MM.1S (cell line): ENCODE measurements at regions not wholly inside any gene's neighbourhood (a gene's known extent, or its start where the extent isn't known, plus 50 kb on each side); places are given as distances from the start of the nearest gene placed in this dataset.
"Not testable (repeated sequence)": the region's sequence is repeated elsewhere in the genome, so short reads cannot be mapped to it uniquely, and the experiment has no call there.

Source experiments
- DNase-seq: peaks from one replicate; pipeline ENCODE4 v3.0.0-alpha.2; 2015
- H2AFZ ChIP-seq: fragments of 300-600 bp; sonication (generic); 2 replicates; pipeline ENCODE4 v1.6.0; 2016; ENCODE audit warnings: antibody characterized with exemption, low read length
- H3F3A ChIP-seq: fragments of 300-600 bp; sonication (generic); 2 replicates; pipeline ENCODE4 v1.6.1; 2016; ENCODE audit warnings: mild to moderate bottlenecking, antibody characterized with exemption, low read length, moderate library complexity, mixed read lengths; ENCODE audit not compliant: insufficient read depth
- H3K27ac ChIP-seq: fragments of 300-600 bp; sonication (generic); 2 replicates; pipeline ENCODE4 v1.5.1; 2016; ENCODE audit warnings: mild to moderate bottlenecking, low read length
- H3K27me3 ChIP-seq: fragments of 300-600 bp; sonication (generic); replicated peaks from 2 replicates; pipeline ENCODE4 v1.6.0; 2016; ENCODE audit warnings: low read length; ENCODE audit not compliant: insufficient read depth
- H3K36me3 ChIP-seq: fragments of 300-600 bp; sonication (generic); replicated peaks from 2 replicates; pipeline ENCODE4 v1.6.1; 2016; ENCODE audit warnings: mild to moderate bottlenecking, low read length, mixed read lengths; ENCODE audit not compliant: insufficient read depth
- H3K4me1 ChIP-seq: fragments of 300-600 bp; sonication (generic); 2 replicates; pipeline ENCODE4 v1.6.1; 2016; ENCODE audit warnings: low read length, mixed read lengths
- H3K4me2 ChIP-seq: fragments of 300-600 bp; sonication (generic); 2 replicates; pipeline ENCODE4 v1.6.0; 2016; ENCODE audit warnings: low read depth, low read length
- H3K4me3 ChIP-seq: fragments of 300-600 bp; sonication (generic); 2 replicates; pipeline ENCODE4 v1.5.1; 2016; ENCODE audit warnings: low read length, mixed read lengths
- H3K79me2 ChIP-seq: fragments of 300-600 bp; sonication (generic); 2 replicates; pipeline ENCODE4 v1.6.1; 2016; ENCODE audit warnings: mixed run types, low read length, mixed read lengths
- H3K9ac ChIP-seq: fragments of 300-600 bp; sonication (generic); 2 replicates; pipeline ENCODE4 v1.6.1; 2016; ENCODE audit warnings: low read length, mixed read lengths
- H3K9me2 ChIP-seq: fragments of 300-600 bp; sonication (generic); replicated peaks from 2 replicates; pipeline ENCODE4 v1.6.1; 2016; ENCODE audit warnings: mild to moderate bottlenecking, low read length, mixed read lengths; ENCODE audit not compliant: insufficient read depth
- H3K9me3 ChIP-seq: fragments of 300-600 bp; sonication (generic); replicated peaks from 2 replicates; pipeline ENCODE4 v1.6.1; 2016; ENCODE audit warnings: mild to moderate bottlenecking, low read length, mixed read lengths; ENCODE audit not compliant: insufficient read depth
- H4K20me1 ChIP-seq: fragments of 300-600 bp; sonication (generic); 2 replicates; pipeline ENCODE4 v1.6.1; 2016; ENCODE audit warnings: mild to moderate bottlenecking, low read length, moderate library complexity, mixed read lengths; ENCODE audit not compliant: insufficient read depth
- EZH2 ChIP-seq: fragments of 300-600 bp; sonication (generic); optimal IDR thresholded peaks from 2 replicates; pipeline ENCODE3; 2017; ENCODE audit warnings: low read depth, mild to moderate bottlenecking, antibody characterized with exemption, low read length, mixed read lengths
- EZH2phosphoT487 ChIP-seq: fragments of 300-600 bp; sonication (generic); IDR thresholded peaks from 2 replicates; pipeline ENCODE4 v1.6.1; 2018; ENCODE audit warnings: antibody characterized with exemption, low read length
- TF ChIP-seq, protein P1 (sequence below): fragments of 300-600 bp; sonication (generic); IDR thresholded peaks from 2 replicates; pipeline ENCODE4 v1.5.1; 2016; ENCODE audit warnings: antibody characterized with exemption, low read length, mixed read lengths

DNA sequence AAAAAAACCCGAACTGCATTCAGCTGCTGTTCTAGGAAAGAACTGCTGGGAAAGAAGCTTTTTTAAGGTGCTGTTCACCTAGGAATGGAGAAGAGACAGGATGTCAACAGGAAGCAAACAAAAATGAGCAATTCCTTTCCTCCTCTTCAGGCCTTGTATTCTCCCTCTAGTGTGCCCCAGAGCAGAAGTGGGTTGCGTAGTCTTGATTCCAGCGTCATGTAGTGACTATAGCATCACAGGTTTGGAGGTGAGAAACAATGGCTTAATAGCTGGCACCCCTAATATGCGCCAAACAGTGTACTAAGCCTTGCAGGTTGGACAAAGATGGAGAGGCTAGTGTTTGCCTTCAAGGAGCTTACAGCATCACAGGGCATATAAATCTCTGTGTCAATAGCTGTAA is 146.3 kb upstream of the LCORL start:
- no peak overlapping the region for H3K27ac ChIP-seq
- no peaks in the 10 kb centered on the region for H3K79me2 ChIP-seq
- TF ChIP-seq, protein P1, sequence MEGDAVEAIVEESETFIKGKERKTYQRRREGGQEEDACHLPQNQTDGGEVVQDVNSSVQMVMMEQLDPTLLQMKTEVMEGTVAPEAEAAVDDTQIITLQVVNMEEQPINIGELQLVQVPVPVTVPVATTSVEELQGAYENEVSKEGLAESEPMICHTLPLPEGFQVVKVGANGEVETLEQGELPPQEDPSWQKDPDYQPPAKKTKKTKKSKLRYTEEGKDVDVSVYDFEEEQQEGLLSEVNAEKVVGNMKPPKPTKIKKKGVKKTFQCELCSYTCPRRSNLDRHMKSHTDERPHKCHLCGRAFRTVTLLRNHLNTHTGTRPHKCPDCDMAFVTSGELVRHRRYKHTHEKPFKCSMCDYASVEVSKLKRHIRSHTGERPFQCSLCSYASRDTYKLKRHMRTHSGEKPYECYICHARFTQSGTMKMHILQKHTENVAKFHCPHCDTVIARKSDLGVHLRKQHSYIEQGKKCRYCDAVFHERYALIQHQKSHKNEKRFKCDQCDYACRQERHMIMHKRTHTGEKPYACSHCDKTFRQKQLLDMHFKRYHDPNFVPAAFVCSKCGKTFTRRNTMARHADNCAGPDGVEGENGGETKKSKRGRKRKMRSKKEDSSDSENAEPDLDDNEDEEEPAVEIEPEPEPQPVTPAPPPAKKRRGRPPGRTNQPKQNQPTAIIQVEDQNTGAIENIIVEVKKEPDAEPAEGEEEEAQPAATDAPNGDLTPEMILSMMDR = no peak
- TF ChIP-seq EZH2phosphoT487 (no peak), EZH2 (no peak)
- DNase-seq = no peak
- no peaks in the 10 kb centered on the region for H3F3A ChIP-seq
- H3K9me2 ChIP-seq = no peaks in the 10 kb centered on the region
- no peaks in the 10 kb centered on the region for H3K9me3 ChIP-seq
- H3K4me2 ChIP-seq = no peak overlapping the region
- H3K9ac ChIP-seq = no peak overlapping the region
- no peak overlapping the region for H2AFZ ChIP-seq
- no peaks in the 10 kb centered on the region for H3K27me3 ChIP-seq
- no peak overlapping the region for H3K4me3 ChIP-seq
- no peaks in the 10 kb centered on the region for H4K20me1 ChIP-seq
- H3K4me1 ChIP-seq = no peaks in the 10 kb centered on the region
- H3K36me3 ChIP-seq = no peaks in the 10 kb centered on the region

DNA sequence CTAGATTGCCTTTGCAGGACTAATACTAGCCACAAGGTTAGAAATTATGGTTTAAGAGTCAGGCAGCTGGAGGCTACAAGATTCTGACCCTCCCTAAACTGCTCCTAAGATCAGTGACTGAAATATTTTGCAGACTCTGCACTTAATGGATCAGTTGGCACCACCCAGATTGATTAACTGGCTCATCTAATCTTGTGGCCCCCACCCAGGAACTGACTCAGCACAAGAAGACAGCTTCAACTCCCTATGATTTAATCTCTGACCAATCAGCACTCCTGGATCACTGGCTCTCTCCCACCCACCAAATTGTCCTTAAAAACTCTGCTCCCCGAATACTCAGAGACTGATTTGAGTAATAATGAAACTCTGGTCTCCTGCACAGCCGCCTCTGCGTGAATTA is 145.4 kb upstream of the LCORL start:
- H3K4me2 ChIP-seq = no peak overlapping the region
- no peaks in the 10 kb centered on the region for H3K9me3 ChIP-seq
- H3K4me1 ChIP-seq = no peaks in the 10 kb centered on the region
- no peaks in the 10 kb centered on the region for H3K36me3 ChIP-seq
- TF ChIP-seq EZH2phosphoT487 = no peak
- no peak for TF ChIP-seq EZH2
- TF ChIP-seq, protein P1 = no peak
- DNase-seq = no peak
- H3K4me3 ChIP-seq = no peak overlapping the region
- no peaks in the 10 kb centered on the region for H3K27me3 ChIP-seq
- H3K9me2 ChIP-seq = no peaks in the 10 kb centered on the region
- no peak overlapping the region for H2AFZ ChIP-seq
- no peaks in the 10 kb centered on the region for H3K79me2 ChIP-seq
- no peak overlapping the region for H3K9ac ChIP-seq
- no peak overlapping the region for H3K27ac ChIP-seq
- H4K20me1 ChIP-seq = no peaks in the 10 kb centered on the region
- H3F3A ChIP-seq = no peaks in the 10 kb centered on the region

DNA sequence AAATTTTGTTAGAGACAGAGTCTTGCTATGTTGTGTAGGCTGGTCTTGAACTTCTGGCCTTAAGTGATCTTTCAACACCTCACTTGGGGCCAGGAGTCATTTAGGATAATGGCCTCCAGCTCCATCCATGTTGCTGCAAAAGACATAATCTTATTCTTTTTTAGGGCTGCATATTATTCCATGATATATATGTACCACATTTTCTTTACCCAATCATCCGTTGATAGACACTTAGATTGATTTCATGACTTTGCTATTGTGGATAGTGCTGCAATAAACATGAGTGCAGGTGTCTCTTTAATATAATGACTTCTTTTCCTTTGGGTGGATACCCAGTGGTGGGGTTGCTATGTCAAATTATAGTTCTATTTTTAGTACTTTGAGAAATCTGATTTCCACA is 140.9 kb upstream of the LCORL start:
- Histone ChIP-seq H3K9me2 (no peaks in the 10 kb centered on the region), H3K27me3 (no peaks in the 10 kb centered on the region), H3K9me3 (no peaks in the 10 kb centered on the region), H3K27ac (no peak overlapping the region), H2AFZ (no peak overlapping the region), H3K36me3 (no peaks in the 10 kb centered on the region), H3K79me2 (no peaks in the 10 kb centered on the region), H3K4me2 (no peak overlapping the region), H3F3A (no peaks in the 10 kb centered on the region), H3K4me3 (no peak overlapping the region), H4K20me1 (no peaks in the 10 kb centered on the region), H3K4me1 (no peaks in the 10 kb centered on the region), H3K9ac (no peak overlapping the region)
- no peak for DNase-seq
- no peak for TF ChIP-seq EZH2phosphoT487
- no peak for TF ChIP-seq EZH2
- TF ChIP-seq, protein P1 = no peak

DNA sequence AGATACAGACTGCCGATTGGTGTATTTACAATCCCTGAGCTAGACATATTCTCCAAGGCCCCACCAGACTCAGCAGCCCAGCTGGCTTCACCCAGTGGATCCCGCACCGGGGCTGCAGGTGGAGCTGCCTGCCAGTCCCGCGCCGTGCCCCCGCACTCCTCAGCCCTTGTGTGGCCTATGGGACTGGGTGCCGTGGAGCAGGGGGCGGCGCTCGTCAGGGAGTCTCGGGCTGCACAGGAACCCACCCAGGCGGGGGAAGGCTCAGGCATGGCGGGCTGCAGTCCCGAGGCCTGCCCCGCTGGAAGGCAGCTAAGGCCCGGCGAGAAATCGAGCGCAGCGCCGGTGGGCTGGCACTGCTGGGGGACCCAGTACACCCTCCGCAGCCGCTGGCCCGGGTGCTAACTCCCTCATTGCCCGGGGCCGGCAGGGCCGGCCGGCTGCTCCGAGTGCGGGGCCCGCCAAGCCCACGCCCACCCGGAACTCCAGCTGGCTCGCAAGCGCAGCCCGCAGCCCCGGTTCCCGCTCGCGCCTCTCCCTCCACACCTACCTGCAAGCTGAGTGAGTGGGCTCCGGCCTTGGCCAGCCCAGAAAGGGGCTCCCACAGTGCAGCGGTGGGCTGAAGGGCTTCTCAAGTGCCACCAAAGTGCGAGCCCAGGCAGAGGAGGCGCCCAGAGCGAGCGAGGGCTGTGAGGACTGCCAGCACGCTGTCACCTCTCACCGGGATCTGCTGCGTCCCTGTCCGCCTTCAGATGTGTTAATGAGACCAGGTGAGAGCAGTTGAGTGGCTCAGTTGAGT is 137.8 kb upstream of the LCORL start:
- H3K4me1 ChIP-seq, H3K27me3 ChIP-seq, H3K9ac ChIP-seq, H3K27ac ChIP-seq, H3K9me3 ChIP-seq, H2AFZ ChIP-seq, H3K36me3 ChIP-seq, DNase-seq, H3K9me2 ChIP-seq, H4K20me1 ChIP-seq, H3K4me2 ChIP-seq, H3F3A ChIP-seq, H3K4me3 ChIP-seq, H3K79me2 ChIP-seq: not testable (repeated sequence)
